Neural progenitor cell (in vitro differentiated cells): ENCODE measurements at regions not wholly inside any gene's neighbourhood (a gene's known extent, or its start where the extent isn't known, plus 50 kb on each side); places are given as distances from the start of the nearest gene placed in this dataset.

Experiments
- DNase-seq: peaks from one replicate; pipeline ENCODE4 v3.0.0-alpha.2; 2016; ENCODE audit warnings: low spot score
- H2AFZ ChIP-seq: fragments of 200-600 bp; sonication (generic); replicated peaks from 2 replicates; pipeline ENCODE4 v1.6.1; 2016; ENCODE audit warnings: antibody characterized with exemption
- H3F3A ChIP-seq: fragments of 200-600 bp; sonication (generic); 2 replicates; pipeline ENCODE4 v1.6.1; 2016; ENCODE audit warnings: antibody characterized with exemption, low read depth
- H3K27ac ChIP-seq: fragments of 200-600 bp; sonication (generic); 2 replicates; pipeline ENCODE4 v1.5.1; 2016; ENCODE audit warnings: mild to moderate bottlenecking
- H3K27me3 ChIP-seq: fragments of 200-600 bp; sonication (generic); 2 replicates; pipeline ENCODE4 v1.6.1; 2016; ENCODE audit warnings: mild to moderate bottlenecking, moderate library complexity
- H3K36me3 ChIP-seq: fragments of 200-600 bp; sonication (generic); 2 replicates; pipeline ENCODE4 v1.5.1; 2016
- H3K4me1 ChIP-seq: fragments of 200-600 bp; sonication (generic); 2 replicates; pipeline ENCODE4 v1.6.1; 2016; ENCODE audit warnings: mixed run types
- H3K4me2 ChIP-seq: fragments of 200-600 bp; sonication (generic); 2 replicates; pipeline ENCODE4 v1.6.1; 2016
- H3K4me3 ChIP-seq: fragments of 200-600 bp; sonication (generic); 2 replicates; pipeline ENCODE4 v1.5.1; 2016
- H3K79me2 ChIP-seq: fragments of 200-600 bp; sonication (generic); 2 replicates; pipeline ENCODE4 v1.6.1; 2016; ENCODE audit warnings: low read depth
- H3K9ac ChIP-seq: fragments of 200-600 bp; sonication (generic); 2 replicates; pipeline ENCODE4 v1.6.1; 2016
- H3K9me3 ChIP-seq: fragments of 200-600 bp; sonication (generic); 2 replicates; pipeline ENCODE4 v1.5.1; 2016; ENCODE audit warnings: low read depth
- H4K20me1 ChIP-seq: fragments of 200-600 bp; sonication (generic); 2 replicates; pipeline ENCODE4 v1.6.1; 2016; ENCODE audit warnings: low read depth
- H3K27ac Mint-ChIP-seq: 3 replicates; pipeline ENCODE4 v1.8.0; 2021; ENCODE audit warnings: mixed read lengths
- H3K27me3 Mint-ChIP-seq: 2 replicates; pipeline ENCODE4 v1.8.0; 2022; ENCODE audit warnings: low read depth, mild to moderate bottlenecking, inconsistent platforms, moderate library complexity, mixed read lengths; ENCODE audit not compliant: insufficient read depth
- H3K36me3 Mint-ChIP-seq: 3 replicates; pipeline ENCODE4 v1.8.0; 2021; ENCODE audit warnings: mixed read lengths
- H3K4me1 Mint-ChIP-seq: 3 replicates; pipeline ENCODE4 v1.8.0; 2021; ENCODE audit warnings: mixed read lengths
- H3K4me3 Mint-ChIP-seq: 3 replicates; pipeline ENCODE4 v1.8.0; 2021; ENCODE audit warnings: mild to moderate bottlenecking, moderate library complexity, mixed read lengths
- H3K9me3 Mint-ChIP-seq: 3 replicates; pipeline ENCODE4 v1.8.0; 2020; ENCODE audit warnings: mixed read lengths
- EZH2 ChIP-seq: fragments of 200-600 bp; sonication (generic); IDR thresholded peaks from 2 replicates; pipeline ENCODE4 v1.6.1; 2017; ENCODE audit warnings: antibody characterized with exemption, mild to moderate bottlenecking, moderate library complexity
- EZH2phosphoT487 ChIP-seq: fragments of 200-600 bp; sonication (generic); IDR thresholded peaks from 2 replicates; pipeline ENCODE4 v1.6.1; 2017; ENCODE audit warnings: antibody characterized with exemption
- TF ChIP-seq, protein P1 (sequence below): fragments of 200-600 bp; sonication (generic); IDR thresholded peaks from 2 replicates; pipeline ENCODE4 v1.5.1; 2017; ENCODE audit warnings: antibody characterized with exemption, mild to moderate bottlenecking

GRCh38 chr1:4550941-4551340 is 103.5 kb upstream of the AJAP1 start:
- Mint-ChIP-seq H3K4me3 (no peak overlapping the region), H3K4me1 (no peaks in the 10 kb centered on the region), H3K36me3 (no peaks in the 10 kb centered on the region), H3K9me3 (peaks cover 2% of the 10 kb centered on the region), H3K27ac (no peak overlapping the region), H3K27me3 (peaks cover 2% of the 10 kb centered on the region)
- H4K20me1 ChIP-seq, result peaks cover 3% of the 10 kb centered on the region
- H3K27me3 ChIP-seq, result no peaks in the 10 kb centered on the region
- no peak overlapping the region for H3K4me3 ChIP-seq
- no peaks in the 10 kb centered on the region for H3K36me3 ChIP-seq
- H2AFZ ChIP-seq, result no peak overlapping the region
- DNase-seq, result no peak
- no peaks in the 10 kb centered on the region for H3K9me3 ChIP-seq
- no peaks in the 10 kb centered on the region for H3K4me1 ChIP-seq
- H3K4me2 ChIP-seq, result no peak overlapping the region
- H3K27ac ChIP-seq, result no peak overlapping the region
- no peak overlapping the region for H3K9ac ChIP-seq
- no peaks in the 10 kb centered on the region for H3F3A ChIP-seq
- TF ChIP-seq EZH2phosphoT487, result no peak
- TF ChIP-seq EZH2, result no peak
- TF ChIP-seq, protein P1, sequence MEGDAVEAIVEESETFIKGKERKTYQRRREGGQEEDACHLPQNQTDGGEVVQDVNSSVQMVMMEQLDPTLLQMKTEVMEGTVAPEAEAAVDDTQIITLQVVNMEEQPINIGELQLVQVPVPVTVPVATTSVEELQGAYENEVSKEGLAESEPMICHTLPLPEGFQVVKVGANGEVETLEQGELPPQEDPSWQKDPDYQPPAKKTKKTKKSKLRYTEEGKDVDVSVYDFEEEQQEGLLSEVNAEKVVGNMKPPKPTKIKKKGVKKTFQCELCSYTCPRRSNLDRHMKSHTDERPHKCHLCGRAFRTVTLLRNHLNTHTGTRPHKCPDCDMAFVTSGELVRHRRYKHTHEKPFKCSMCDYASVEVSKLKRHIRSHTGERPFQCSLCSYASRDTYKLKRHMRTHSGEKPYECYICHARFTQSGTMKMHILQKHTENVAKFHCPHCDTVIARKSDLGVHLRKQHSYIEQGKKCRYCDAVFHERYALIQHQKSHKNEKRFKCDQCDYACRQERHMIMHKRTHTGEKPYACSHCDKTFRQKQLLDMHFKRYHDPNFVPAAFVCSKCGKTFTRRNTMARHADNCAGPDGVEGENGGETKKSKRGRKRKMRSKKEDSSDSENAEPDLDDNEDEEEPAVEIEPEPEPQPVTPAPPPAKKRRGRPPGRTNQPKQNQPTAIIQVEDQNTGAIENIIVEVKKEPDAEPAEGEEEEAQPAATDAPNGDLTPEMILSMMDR, result no peak
- no peaks in the 10 kb centered on the region for H3K79me2 ChIP-seq

- no peaks in the 10 kb centered on the region for H3K4me1 Mint-ChIP-seq
- Histone ChIP-seq H2AFZ (no peak overlapping the region), H3F3A (no peaks in the 10 kb centered on the region), H3K4me2 (no peak overlapping the region), H4K20me1 (peaks cover 3% of the 10 kb centered on the region), H3K4me1 (no peaks in the 10 kb centered on the region), H3K27me3 (no peaks in the 10 kb centered on the region), H3K9me3 (no peaks in the 10 kb centered on the region), H3K36me3 (no peaks in the 10 kb centered on the region), H3K27ac (no peak overlapping the region), H3K79me2 (no peaks in the 10 kb centered on the region), H3K9ac (no peak overlapping the region), H3K4me3 (no peak overlapping the region)
- no peak overlapping the region for H3K27ac Mint-ChIP-seq
- no peak for DNase-seq
- TF ChIP-seq, protein P1, result no peak
- TF ChIP-seq EZH2phosphoT487, result no peak
- no peak for TF ChIP-seq EZH2
- H3K27me3 Mint-ChIP-seq, result peaks cover 2% of the 10 kb centered on the region
- no peaks in the 10 kb centered on the region for H3K9me3 Mint-ChIP-seq
- no peaks in the 10 kb centered on the region for H3K36me3 Mint-ChIP-seq
- no peak overlapping the region for H3K4me3 Mint-ChIP-seq
Measured at GRCh38 chr1:4551706-4552105, 102.7 kb upstream of the AJAP1 start.

DNA sequence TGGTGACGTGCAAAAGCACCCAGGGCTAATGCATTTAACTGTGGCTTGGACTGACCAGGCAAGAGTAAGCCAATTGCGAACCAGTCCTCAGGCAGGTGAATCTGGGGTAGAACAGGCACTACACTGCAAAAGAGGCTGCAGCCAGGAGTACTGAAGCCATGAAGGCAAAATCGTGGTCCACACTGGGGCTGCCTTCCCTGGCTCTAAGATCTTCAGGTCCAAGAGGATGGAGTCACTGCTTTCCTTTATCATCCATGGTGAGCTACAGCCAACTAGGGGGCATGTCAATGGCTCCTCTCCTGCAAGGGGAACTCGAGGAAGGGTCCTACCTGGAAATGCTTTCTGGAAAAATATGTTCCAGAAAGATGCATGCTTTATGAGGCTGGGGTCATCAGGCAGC is 100.6 kb upstream of the AJAP1 start:
- no peaks in the 10 kb centered on the region for H3K9me3 ChIP-seq
- TF ChIP-seq, protein P1, result no peak
- TF ChIP-seq EZH2 (no peak), EZH2phosphoT487 (no peak)
- no peak overlapping the region for H3K9ac ChIP-seq
- H3K36me3 ChIP-seq, result no peaks in the 10 kb centered on the region
- Mint-ChIP-seq H3K9me3 (no peaks in the 10 kb centered on the region), H3K27ac (no peak overlapping the region), H3K27me3 (peaks cover 2% of the 10 kb centered on the region), H3K36me3 (no peaks in the 10 kb centered on the region), H3K4me1 (no peaks in the 10 kb centered on the region), H3K4me3 (no peak overlapping the region)
- no peak overlapping the region for H3K27ac ChIP-seq
- no peaks in the 10 kb centered on the region for H3K27me3 ChIP-seq
- no peaks in the 10 kb centered on the region for H3F3A ChIP-seq
- H3K4me1 ChIP-seq, result no peaks in the 10 kb centered on the region
- no peak overlapping the region for H2AFZ ChIP-seq
- no peak overlapping the region for H3K4me3 ChIP-seq
- H3K4me2 ChIP-seq, result no peak overlapping the region
- no peak for DNase-seq
- no peaks in the 10 kb centered on the region for H3K79me2 ChIP-seq
- H4K20me1 ChIP-seq, result peaks cover 3% of the 10 kb centered on the region
